Heart left ventricle (tissue), 16 donors: ENCODE measurements at regions not wholly inside any gene's neighbourhood (a gene's known extent, or its start where the extent isn't known, plus 50 kb on each side); places are given as distances from the start of the nearest gene placed in this dataset.

Experiments used
- ATAC-seq, 4 donors: fragments of 200-7000 bp; cut with Tn5 transposase; one replicate each; pipeline ENCODE4 v1.9.1; 2020 to 2022; ENCODE audit warnings: moderate library complexity in 4 of 4, mild to moderate bottlenecking in 3 of 4, moderate number of reproducible peaks in 1 of 4
- DNase-seq, 5 donors: peaks; one replicate each; pipeline ENCODE4 v3.0.0-alpha.2; 2020
- H3K27ac ChIP-seq, 12 donors: fragments of 200-600 bp; sonication (generic) in 4 of 12; one replicate each; pipeline versions ENCODE4 v1.5.0 to v1.8.0; 2016 to 2022; ENCODE audit warnings: mild to moderate bottlenecking in 2 of 12
- H3K27me3 ChIP-seq, 9 donors: fragments of 200-600 bp; sonication (generic) in 2 of 9; one replicate each; pipeline versions ENCODE4 v1.5.1 to v1.8.0; 2016 to 2022; ENCODE audit warnings: mild to moderate bottlenecking in 3 of 9
- H3K36me3 ChIP-seq, 9 donors: fragments of 200-600 bp; sonication (generic) in 2 of 9; one replicate each; pipeline versions ENCODE4 v1.5.0 to v1.8.0; 2018 to 2022; ENCODE audit warnings: mild to moderate bottlenecking in 2 of 9
- H3K4me1 ChIP-seq, 12 donors: fragments of 200-600 bp; sonication (generic) in 4 of 12; one replicate each; pipeline versions ENCODE4 v1.5.0 to v1.8.0; 2016 to 2022; ENCODE audit warnings: mild to moderate bottlenecking in 3 of 12
- H3K4me3 ChIP-seq, 12 donors: fragments of 200-600 bp; sonication (generic) in 4 of 12; one replicate each; pipeline versions ENCODE4 v1.5.0 to v1.8.0; 2017 to 2022; ENCODE audit warnings: mild to moderate bottlenecking in 9 of 12, moderate library complexity in 4 of 12
- H3K9me3 ChIP-seq, 12 donors: fragments of 200-600 bp; sonication (generic) in 4 of 12; one replicate each; pipeline versions ENCODE4 v1.5.0 to v1.8.0; 2016 to 2022; ENCODE audit warnings: mild to moderate bottlenecking in 1 of 12
- POLR2A ChIP-seq, 2 donors: fragments of 450-650 bp; IDR thresholded peaks; one replicate each; pipeline ENCODE4 v1.6.1; 2017; ENCODE audit warnings: antibody characterized with exemption in 2 of 2, mild to moderate bottlenecking in 2 of 2, moderate library complexity in 2 of 2
- WGBS, 4 donors: extraction: QIAGEN DNeasy Blood & Tissue Kit in 2 of 4; methylation state at CpG; one replicate each; pipeline versions ENCODE4 v1.1.5 to v1.1.7; 2013 to 2018; 5-methylcytosine and 5-hydroxymethylcytosine counted together
- intact Hi-C, 10 donors: fragments of 100-400 bp; cut with DNase I; formaldehyde crosslinking; loops; one replicate each; pipeline versions ENCODE4 v1.11.1 to v1.14.2; 2022
- TF ChIP-seq, protein P1 (sequence below), 12 donors: fragments of 200-600 bp; sonication (generic) in 4 of 12; IDR thresholded peaks; one replicate each; pipeline versions ENCODE4 v1.5.0 to v1.8.0; 2018 to 2022; ENCODE audit warnings: antibody characterized with exemption in 12 of 12, mild to moderate bottlenecking in 5 of 12
- donor health status: ischemic (EF 13 %, LVEDD 7.1; RV severe dilation, severe dysfunction).
- donor health status: healthy with polysubstance abuse.
- donor health status: DM: no; HTN: yes; CAD: no.
- donor health status: DM: no; HTN: no; CAD: no.
- donor health status: ischemic (EF 25% LVEDD 6.9; RV normal size, moderate dysfunction).
- donor health status: ischemic (EF 25% LVEDD 5.7; RV mildly dilated, moderate dysfunction).
- donor health status: healthy.
- donor health status: DM: yes; HTN: yes; CAD: no.
- donor health status: ischemic (EF 35%, LVEDD 5.7; RV mildly dilated, moderate dysfunction).
- donor health status: nonischemic (EF 11% LVEDD 7.7; RV severe dilation, severe dysfunction).
- donor health status: DM: yes; HTN: yes; CAD: no.
- donor health status: PGD.
- donor health status: ischemic (EF 29% LVEDD 5.4; RV normal size, mild dysfunction).
- donor health status: nonischemic (EF 23%, LVEDD 6.1; RV moderate dilation, normal function).

DNA sequence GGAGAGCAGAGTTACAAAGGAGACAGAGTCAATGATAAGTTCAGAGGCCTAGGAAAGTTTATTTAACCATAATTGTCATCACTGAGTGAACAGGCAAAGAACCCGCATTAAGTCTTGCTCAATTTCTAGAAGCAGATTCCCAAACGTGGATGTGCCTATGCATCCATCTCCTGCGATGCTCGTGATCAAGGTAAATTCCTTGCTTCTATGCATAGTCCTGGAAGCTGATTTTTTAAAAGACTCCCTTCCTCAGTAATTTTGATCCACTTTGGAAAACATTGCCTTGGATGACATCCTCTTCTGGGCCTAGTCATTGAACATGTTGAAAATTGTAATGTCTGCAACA lies 116.4 kb downstream of the TNFSF18 start:
- no peaks in the 10 kb centered on the region for H3K27me3 ChIP-seq
- no peak for TF ChIP-seq POLR2A (IDR thresholded peaks at IDR 0.05)
- TF ChIP-seq, protein P1, sequence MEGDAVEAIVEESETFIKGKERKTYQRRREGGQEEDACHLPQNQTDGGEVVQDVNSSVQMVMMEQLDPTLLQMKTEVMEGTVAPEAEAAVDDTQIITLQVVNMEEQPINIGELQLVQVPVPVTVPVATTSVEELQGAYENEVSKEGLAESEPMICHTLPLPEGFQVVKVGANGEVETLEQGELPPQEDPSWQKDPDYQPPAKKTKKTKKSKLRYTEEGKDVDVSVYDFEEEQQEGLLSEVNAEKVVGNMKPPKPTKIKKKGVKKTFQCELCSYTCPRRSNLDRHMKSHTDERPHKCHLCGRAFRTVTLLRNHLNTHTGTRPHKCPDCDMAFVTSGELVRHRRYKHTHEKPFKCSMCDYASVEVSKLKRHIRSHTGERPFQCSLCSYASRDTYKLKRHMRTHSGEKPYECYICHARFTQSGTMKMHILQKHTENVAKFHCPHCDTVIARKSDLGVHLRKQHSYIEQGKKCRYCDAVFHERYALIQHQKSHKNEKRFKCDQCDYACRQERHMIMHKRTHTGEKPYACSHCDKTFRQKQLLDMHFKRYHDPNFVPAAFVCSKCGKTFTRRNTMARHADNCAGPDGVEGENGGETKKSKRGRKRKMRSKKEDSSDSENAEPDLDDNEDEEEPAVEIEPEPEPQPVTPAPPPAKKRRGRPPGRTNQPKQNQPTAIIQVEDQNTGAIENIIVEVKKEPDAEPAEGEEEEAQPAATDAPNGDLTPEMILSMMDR (IDR thresholded peaks at IDR 0.05): no peak
- no peak overlapping the region for H3K4me3 ChIP-seq
- no peaks in the 10 kb centered on the region for H3K9me3 ChIP-seq
- ATAC-seq: no peak
- DNase-seq: no peak
- H3K36me3 ChIP-seq: no peaks in the 10 kb centered on the region
- 66 to 76% (median 71%) methylated on average over 4 of the region's 4 CpGs for WGBS, 4 donors
- intact Hi-C loops: loop anchor here in 1 of 10 donors (5.0 kb wide), 1 partner anchor 118 kb away; the partner anchor contains the start of gene TNFSF18
- H3K4me1 ChIP-seq: peaks cover 0 to 38% (median 6%) of the 10 kb centered on the region in 12 donors
- peak overlapping the region in 11 of 12 donors; percentile 39 to 73 (median 63) for H3K27ac ChIP-seq

DNA sequence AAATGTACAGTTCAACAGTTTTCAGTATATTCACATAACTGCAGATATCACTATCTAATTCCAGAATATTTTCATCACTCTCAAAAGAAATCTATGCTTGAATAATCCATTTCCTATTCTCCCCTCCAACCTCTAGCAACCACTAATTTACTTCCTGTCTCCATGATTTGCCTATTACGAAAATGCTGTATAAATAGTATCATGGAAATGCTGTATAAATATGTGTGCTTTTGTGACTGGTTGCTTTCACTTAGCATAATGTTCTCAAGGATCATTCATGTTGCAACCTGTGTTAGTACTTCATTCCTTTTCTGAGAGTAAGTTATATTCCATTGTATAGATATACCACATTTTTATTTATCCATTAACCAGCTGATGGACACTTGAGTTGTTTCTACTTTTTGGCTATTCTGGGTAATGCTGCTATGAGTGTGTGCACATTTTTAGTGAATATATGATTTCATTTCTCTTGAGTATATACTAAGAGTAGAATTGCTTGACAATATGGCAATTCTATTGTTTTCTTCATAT lies 115.6 kb downstream of the TNFSF18 start:
- H3K9me3 ChIP-seq: no peaks in the 10 kb centered on the region
- TF ChIP-seq POLR2A (IDR thresholded peaks at IDR 0.05): no peak
- TF ChIP-seq, protein P1 (IDR thresholded peaks at IDR 0.05): no peak
- DNase-seq (no peak), ATAC-seq (no peak)
- H3K4me1 ChIP-seq: peaks cover 0 to 38% (median 6%) of the 10 kb centered on the region in 12 donors
- peak overlapping the region in 8 of 12 donors; percentile 42 to 73 (median 64) for H3K27ac ChIP-seq
- H3K27me3 ChIP-seq: no peaks in the 10 kb centered on the region
- H3K36me3 ChIP-seq: no peaks in the 10 kb centered on the region
- 53 to 61% (median 59%) methylated on average over 1 of the region's 1 CpG for WGBS, 4 donors
- intact Hi-C loops: no loop called here
- H3K4me3 ChIP-seq: no peak overlapping the region

- Histone ChIP-seq H3K27me3 (no peaks in the 10 kb centered on the region), H3K36me3 (no peaks in the 10 kb centered on the region), H3K4me3 (no peak overlapping the region), H3K4me1 (peaks cover 0 to 38% (median 6%) of the 10 kb centered on the region in 12 donors), H3K9me3 (no peaks in the 10 kb centered on the region), H3K27ac (peak overlapping the region in 1 of 12 donors; percentile 19)
- intact Hi-C loops: no loop called here
- no peak for DNase-seq
- ATAC-seq: no peak
- TF ChIP-seq, protein P1 (IDR thresholded peaks at IDR 0.05): no peak
- TF ChIP-seq POLR2A (IDR thresholded peaks at IDR 0.05): no peak
- 60 to 72% (median 66%) methylated on average over 3 of the region's 3 CpGs for WGBS, 4 donors
These were observed 114.6 kb downstream of the TNFSF18 start for GRCh38 chr1:172936088-172936645.

DNA sequence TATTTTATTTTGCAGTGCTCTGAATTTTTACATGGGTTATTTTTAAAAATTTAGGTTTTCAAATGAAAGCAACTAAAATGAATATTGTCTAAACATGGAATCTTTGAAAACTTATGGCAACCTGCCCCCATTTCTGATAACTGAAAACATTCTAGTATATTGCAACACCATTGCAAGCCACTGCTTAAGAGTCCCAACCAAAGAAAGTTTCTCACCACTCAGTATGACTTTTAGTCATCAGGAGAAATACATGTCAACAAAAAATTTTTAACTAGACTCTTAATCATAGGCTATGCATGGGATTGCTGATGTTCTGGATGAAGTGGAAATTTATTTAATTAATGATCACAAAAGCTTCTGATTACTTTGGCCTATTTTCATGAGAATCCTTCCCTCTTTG lies 112.1 kb downstream of the TNFSF18 start:
- no peak overlapping the region for H3K27ac ChIP-seq
- ATAC-seq: no peak

More for the DNA sequence above, 112.1 kb downstream of the TNFSF18 start:
- Histone ChIP-seq H3K27me3 (no peaks in the 10 kb centered on the region), H3K4me1 (peaks cover 0 to 19% (median 6%) of the 10 kb centered on the region in 12 donors), H3K4me3 (no peak overlapping the region), H3K9me3 (no peaks in the 10 kb centered on the region), H3K36me3 (no peaks in the 10 kb centered on the region)
- TF ChIP-seq, protein P1 (IDR thresholded peaks at IDR 0.05): no peak
- TF ChIP-seq POLR2A (IDR thresholded peaks at IDR 0.05): no peak
- no peak for DNase-seq
- intact Hi-C loops: no loop called here
